ENCODE measurements at regions not wholly inside any gene's neighbourhood (a gene's known extent, or its start where the extent isn't known, plus 50 kb on each side); places are given as distances from the start of the nearest gene placed in this dataset.

GRCh38 chr21:18518054-18518481 lies 114.5 kb upstream of the TMPRSS15 start:
- DNase-seq (ENCODE audit: extremely low read depth, insufficient read length), result no peak
- Histone ChIP-seq H3K36me3 (ENCODE audit: control insufficient read depth, insufficient read depth, low read length) (no peaks in the 10 kb centered on the region), H3K27me3 (replicated peaks; ENCODE audit: control insufficient read depth, insufficient read depth, low read length) (no peaks in the 10 kb centered on the region), H3K4me3 (replicated peaks; ENCODE audit: low read depth, low read length) (no peak overlapping the region)
- no peak for TF ChIP-seq CTCF (IDR thresholded peaks at IDR 0.05; ENCODE audit: insufficient read depth, low read length, poor library complexity, severe bottlenecking)

- no peak for DNase-seq (ENCODE audit: extremely low read depth, insufficient read length)
- Histone ChIP-seq H3K4me3 (replicated peaks; ENCODE audit: low read depth, low read length) (no peak overlapping the region), H3K36me3 (ENCODE audit: control insufficient read depth, insufficient read depth, low read length) (no peaks in the 10 kb centered on the region), H3K27me3 (replicated peaks; ENCODE audit: control insufficient read depth, insufficient read depth, low read length) (no peaks in the 10 kb centered on the region)
- no peak for TF ChIP-seq CTCF (IDR thresholded peaks at IDR 0.05; ENCODE audit: insufficient read depth, low read length, poor library complexity, severe bottlenecking)
These were observed 117.6 kb upstream of the TMPRSS15 start for GRCh38 chr21:18521204-18521603.

- DNase-seq (ENCODE audit: extremely low read depth, insufficient read length), result no peak
- Histone ChIP-seq H3K4me3 (replicated peaks; ENCODE audit: low read depth, low read length) (no peak overlapping the region), H3K27me3 (replicated peaks; ENCODE audit: control insufficient read depth, insufficient read depth, low read length) (no peaks in the 10 kb centered on the region), H3K36me3 (ENCODE audit: control insufficient read depth, insufficient read depth, low read length) (no peaks in the 10 kb centered on the region)
- TF ChIP-seq CTCF (IDR thresholded peaks at IDR 0.05; ENCODE audit: insufficient read depth, low read length, poor library complexity, severe bottlenecking), result no peak
These were observed 118.8 kb upstream of the TMPRSS15 start for GRCh38 chr21:18522181-18522972.

GRCh38 chr21:18524097-18524880 lies 120.7 kb upstream of the TMPRSS15 start:
- Histone ChIP-seq H3K4me3 (replicated peaks; ENCODE audit: low read depth, low read length) (no peak overlapping the region), H3K27me3 (replicated peaks; ENCODE audit: control insufficient read depth, insufficient read depth, low read length) (no peaks in the 10 kb centered on the region), H3K36me3 (ENCODE audit: control insufficient read depth, insufficient read depth, low read length) (no peaks in the 10 kb centered on the region)
- no peak for DNase-seq (ENCODE audit: extremely low read depth, insufficient read length)
- TF ChIP-seq CTCF (IDR thresholded peaks at IDR 0.05; ENCODE audit: insufficient read depth, low read length, poor library complexity, severe bottlenecking), result no peak

GRCh38 chr21:18529254-18529653 lies 125.7 kb upstream of the TMPRSS15 start:
- no peak overlapping the region for H3K4me3 ChIP-seq (replicated peaks; ENCODE audit: low read depth, low read length)
- TF ChIP-seq CTCF (IDR thresholded peaks at IDR 0.05; ENCODE audit: insufficient read depth, low read length, poor library complexity, severe bottlenecking), result no peak
- H3K36me3 ChIP-seq (ENCODE audit: control insufficient read depth, insufficient read depth, low read length), result no peaks in the 10 kb centered on the region
- no peak for DNase-seq (ENCODE audit: extremely low read depth, insufficient read length)
- no peaks in the 10 kb centered on the region for H3K27me3 ChIP-seq (replicated peaks; ENCODE audit: control insufficient read depth, insufficient read depth, low read length)

All from GM06990 (cell line).